Esophagus muscularis mucosa (tissue), 4 donors: ENCODE measurements at regions not wholly inside any gene's neighbourhood (a gene's known extent, or its start where the extent isn't known, plus 50 kb on each side); places are given as distances from the start of the nearest gene placed in this dataset.

Source experiments
- CTCF ChIP-seq, 3 experiments: fragments of 200-600 bp in 2 of 3; fragments of 450-650 bp in 1 of 3; sonication (generic) in 2 of 3; IDR thresholded peaks; one replicate each; pipeline ENCODE4 v1.5.1; 2017 to 2019; ENCODE audit warnings: antibody characterized with exemption in 3 of 3, mild to moderate bottlenecking in 2 of 3, moderate library complexity in 1 of 3
- EP300 ChIP-seq: sonication (generic); formaldehyde crosslinking; IDR thresholded peaks from one replicate; pipeline ENCODE4 v1.6.1; 2017; ENCODE audit warnings: antibody characterized with exemption
- POLR2A ChIP-seq: fragments of 450-650 bp; IDR thresholded peaks from one replicate; pipeline ENCODE4 v1.6.1; 2017; ENCODE audit warnings: antibody characterized with exemption, moderate library complexity, mild to moderate bottlenecking, low read depth
- POLR2AphosphoS5 ChIP-seq, 2 donors: sonication (generic); formaldehyde crosslinking; IDR thresholded peaks; one replicate each; pipeline ENCODE4 v1.6.1; 2017; ENCODE audit warnings: antibody characterized with exemption in 2 of 2

- TF ChIP-seq POLR2A = no peak
- TF ChIP-seq CTCF (IDR thresholded peaks at IDR 0.05) = no peak
- TF ChIP-seq POLR2AphosphoS5 (IDR thresholded peaks at IDR 0.05) = no peak
- TF ChIP-seq EP300 = no peak
These were observed 231.1 kb upstream of the SERP2 start for GRCh38 chr13:44142540-44142867.
